Gastroesophageal sphincter (tissue), 3 donors: ENCODE measurements at regions not wholly inside any gene's neighbourhood (a gene's known extent, or its start where the extent isn't known, plus 50 kb on each side); places are given as distances from the start of the nearest gene placed in this dataset.

Experiments
- EP300 ChIP-seq: sonication (generic); formaldehyde crosslinking; IDR thresholded peaks from one replicate; pipeline ENCODE4 v1.6.1; 2017; ENCODE audit warnings: antibody characterized with exemption, mild to moderate bottlenecking
- POLR2A ChIP-seq, 2 donors: fragments of 450-650 bp; IDR thresholded peaks; one replicate each; pipeline ENCODE4 v1.6.1; 2017; ENCODE audit warnings: antibody characterized with exemption in 2 of 2, mild to moderate bottlenecking in 2 of 2, moderate library complexity in 1 of 2
- POLR2AphosphoS5 ChIP-seq: sonication (generic); formaldehyde crosslinking; IDR thresholded peaks from one replicate; pipeline ENCODE4 v1.6.1; 2017; ENCODE audit warnings: antibody characterized with exemption
- TF ChIP-seq, protein P1 (sequence below), 4 experiments: fragments of 200-600 bp in 2 of 4; fragments of 450-650 bp in 2 of 4; sonication (generic) in 1 of 4; IDR thresholded peaks; one replicate each; pipeline ENCODE4 v1.5.1; 2017 to 2019; ENCODE audit warnings: antibody characterized with exemption in 4 of 4, mild to moderate bottlenecking in 2 of 4, moderate library complexity in 2 of 4

DNA sequence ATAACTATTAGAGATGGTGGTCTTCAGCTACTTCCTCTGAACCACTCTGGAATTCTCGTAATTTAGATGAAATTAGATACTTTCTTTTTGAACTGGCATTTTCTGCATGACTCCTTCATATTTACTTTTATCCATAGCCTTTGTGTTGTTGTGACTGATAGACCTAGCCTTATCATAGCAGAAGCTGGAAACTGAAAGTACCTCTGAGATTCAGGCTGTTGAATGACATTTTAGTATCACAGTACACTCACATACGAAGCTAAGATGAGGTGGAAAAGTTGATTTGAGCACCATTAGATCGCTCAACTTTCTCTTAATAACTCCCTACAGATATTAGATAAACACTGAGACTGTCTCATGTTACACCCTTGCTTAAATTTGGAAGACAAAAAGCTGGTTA, 525.1 kb upstream of the FBXO33 start:
- no peak for TF ChIP-seq POLR2A (IDR thresholded peaks at IDR 0.05)
- TF ChIP-seq, protein P1, sequence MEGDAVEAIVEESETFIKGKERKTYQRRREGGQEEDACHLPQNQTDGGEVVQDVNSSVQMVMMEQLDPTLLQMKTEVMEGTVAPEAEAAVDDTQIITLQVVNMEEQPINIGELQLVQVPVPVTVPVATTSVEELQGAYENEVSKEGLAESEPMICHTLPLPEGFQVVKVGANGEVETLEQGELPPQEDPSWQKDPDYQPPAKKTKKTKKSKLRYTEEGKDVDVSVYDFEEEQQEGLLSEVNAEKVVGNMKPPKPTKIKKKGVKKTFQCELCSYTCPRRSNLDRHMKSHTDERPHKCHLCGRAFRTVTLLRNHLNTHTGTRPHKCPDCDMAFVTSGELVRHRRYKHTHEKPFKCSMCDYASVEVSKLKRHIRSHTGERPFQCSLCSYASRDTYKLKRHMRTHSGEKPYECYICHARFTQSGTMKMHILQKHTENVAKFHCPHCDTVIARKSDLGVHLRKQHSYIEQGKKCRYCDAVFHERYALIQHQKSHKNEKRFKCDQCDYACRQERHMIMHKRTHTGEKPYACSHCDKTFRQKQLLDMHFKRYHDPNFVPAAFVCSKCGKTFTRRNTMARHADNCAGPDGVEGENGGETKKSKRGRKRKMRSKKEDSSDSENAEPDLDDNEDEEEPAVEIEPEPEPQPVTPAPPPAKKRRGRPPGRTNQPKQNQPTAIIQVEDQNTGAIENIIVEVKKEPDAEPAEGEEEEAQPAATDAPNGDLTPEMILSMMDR (IDR thresholded peaks at IDR 0.05), result no peak
- no peak for TF ChIP-seq POLR2AphosphoS5
- TF ChIP-seq EP300, result no peak
